Endothelial cell of umbilical vein (primary cell): ENCODE measurements at regions not wholly inside any gene's neighbourhood (a gene's known extent, or its start where the extent isn't known, plus 50 kb on each side); places are given as distances from the start of the nearest gene placed in this dataset.

ENCODE experiments used
- BruUV-seq: library from RNA; stranded (reverse); fragments of 400-500 nt; replicated peaks from 2 replicates; lab custom pipeline; 2021; lab: Mats Ljungman, UMichigan
- CTCF ChIA-PET: fragments of 300-600, 350-600 bp; sonication (Branson Sonifier 250); formaldehyde crosslinking; loops from one replicate; lab custom pipeline; 2021; ENCODE audit warnings: antibody characterized with exemption, inconsistent platforms; lab: Charles Lee
- POLR2A ChIA-PET: fragments of 300-600, 350-600 bp; sonication (Branson Sonifier 250); formaldehyde crosslinking; loops from one replicate; lab custom pipeline; 2021; ENCODE audit warnings: antibody characterized with exemption, inconsistent platforms; lab: Charles Lee
- DNase-seq: peaks from one replicate; pipeline ENCODE4 v3.0.0-alpha.2; 2011; ENCODE audit warnings: low read depth, low spot score
- FAIRE-seq: peaks from 2 replicates; lab custom pipeline; 2011; peaks lifted over from hg19 to GRCh38; lab: Jason Lieb, UNC
- H2AFZ ChIP-seq: 2 replicates; pipeline ENCODE4 v1.6.0; 2012; ENCODE audit warnings: low read depth, low read length, control low read depth, inconsistent platforms
- H3K27ac ChIP-seq: 2 replicates; pipeline ENCODE4 v1.5.1; 2011; ENCODE audit warnings: low read depth, mild to moderate bottlenecking, control low read depth, low read length, moderate library complexity; ENCODE audit not compliant: insufficient read depth
- H3K27me3 ChIP-seq, 2 experiments: 2 replicates each; pipeline versions ENCODE4 v1.6.0 to v1.6.1; 2011; ENCODE audit warnings: low read length in 2 of 2, mixed read lengths in 1 of 2; ENCODE audit not compliant: control insufficient read depth in 2 of 2, insufficient read depth in 2 of 2
- H3K36me3 ChIP-seq, 2 experiments: 2 replicates in 1 of 2; 3 replicates in 1 of 2; pipeline ENCODE4 v1.5.1; 2011; ENCODE audit warnings: low read length in 2 of 2, mild to moderate bottlenecking in 1 of 2, moderate library complexity in 1 of 2; ENCODE audit not compliant: control insufficient read depth in 2 of 2, insufficient read depth in 2 of 2; ENCODE audit errors: extremely low read depth in 1 of 2
- H3K4me1 ChIP-seq: 3 replicates; pipeline ENCODE4 v1.5.1; 2011; ENCODE audit warnings: mild to moderate bottlenecking, low read length; ENCODE audit not compliant: control insufficient read depth, insufficient read depth; ENCODE audit errors: extremely low read depth
- H3K4me2 ChIP-seq: 2 replicates; pipeline ENCODE4 v1.6.1; 2011; ENCODE audit warnings: low read length, control low read depth, mixed read lengths; ENCODE audit not compliant: insufficient read depth
- H3K4me3 ChIP-seq, 3 experiments: fragments of 200-600 bp in 1 of 3; sonication (generic), shearing (Covaris generic) in 1 of 3; replicated peaks in 1 of 3; 2 replicates each; pipeline ENCODE4 v1.5.1; 2011 to 2016; ENCODE audit warnings: control low read depth in 3 of 3, low read length in 3 of 3, mild to moderate bottlenecking in 2 of 3, inconsistent platforms in 1 of 3, low read depth in 1 of 3, moderate library complexity in 1 of 3; ENCODE audit not compliant: insufficient read depth in 1 of 3
- H3K79me2 ChIP-seq: 2 replicates; pipeline ENCODE4 v1.6.0; 2012; ENCODE audit warnings: low read length, inconsistent platforms; ENCODE audit not compliant: control insufficient read depth, insufficient read depth
- H3K9ac ChIP-seq: replicated peaks from 2 replicates; pipeline ENCODE3; 2011; ENCODE audit warnings: low read length, control low read depth; ENCODE audit not compliant: insufficient read depth; ENCODE audit errors: extremely low read depth
- H3K9me1 ChIP-seq: replicated peaks from 3 replicates; pipeline ENCODE4 v1.6.0; 2011; ENCODE audit warnings: mild to moderate bottlenecking, low read length; ENCODE audit not compliant: control insufficient read depth, insufficient read depth; ENCODE audit errors: extremely low read depth
- H3K9me3 ChIP-seq: replicated peaks from 2 replicates; pipeline ENCODE4 v1.5.1; 2012; ENCODE audit warnings: low read length, inconsistent platforms; ENCODE audit not compliant: control insufficient read depth, insufficient read depth
- H4K20me1 ChIP-seq: replicated peaks from 2 replicates; pipeline ENCODE3; 2011; ENCODE audit warnings: mild to moderate bottlenecking, low read length; ENCODE audit not compliant: control insufficient read depth, insufficient read depth; ENCODE audit errors: extremely low read depth
- EZH2 ChIP-seq: IDR thresholded peaks from 2 replicates; pipeline ENCODE4 v1.6.1; 2012; ENCODE audit warnings: borderline replicate concordance, low read depth, mild to moderate bottlenecking, moderate library complexity, low read length, inconsistent platforms; ENCODE audit not compliant: severe bottlenecking
- FOS ChIP-seq: IDR thresholded peaks from 2 replicates; pipeline ENCODE4 v1.6.1; 2011; ENCODE audit warnings: mild to moderate bottlenecking, low read length, moderate library complexity, borderline replicate concordance; ENCODE audit not compliant: insufficient read depth
- GATA2 ChIP-seq: IDR thresholded peaks from 2 replicates; pipeline ENCODE4 v1.7.0; 2011; ENCODE audit warnings: low read depth, mild to moderate bottlenecking, moderate library complexity, mixed read lengths, low read length; ENCODE audit not compliant: insufficient read length, insufficient read depth
- JUN ChIP-seq: IDR thresholded peaks from 2 replicates; pipeline ENCODE4 v1.6.1; 2011; ENCODE audit warnings: borderline replicate concordance, low read depth; ENCODE audit not compliant: insufficient read length, insufficient read depth
- MAX ChIP-seq: IDR thresholded peaks from 2 replicates; pipeline ENCODE4 v1.6.1; 2011; ENCODE audit not compliant: insufficient read depth, insufficient read length
- POLR2A ChIP-seq: IDR thresholded peaks from 2 replicates; pipeline ENCODE4 v1.6.1; 2012; ENCODE audit warnings: low read depth, mild to moderate bottlenecking, control low read depth, low read length
- POLR2AphosphoS5 ChIP-seq: IDR thresholded peaks from 2 replicates; pipeline ENCODE4 v1.6.1; 2012; ENCODE audit warnings: low read depth, mild to moderate bottlenecking, control low read depth, low read length, moderate library complexity; ENCODE audit not compliant: insufficient read depth
- dilution Hi-C: fragments of 300-500 bp; cut with MboI; formaldehyde crosslinking; loops from one replicate; pipeline ENCODE4 v1.15.0; 2019; ENCODE audit warnings: low sequenced_read_pairs; ENCODE audit not compliant: extremely low pct_ligation_motif_present
- intact Hi-C: fragments of 100-400 bp; cut with micrococcal nuclease; formaldehyde crosslinking; loops from one replicate; pipeline ENCODE4 v1.10.0; 2022
- TF ChIP-seq, protein P1 (sequence below), 2 donors: IDR thresholded peaks; 1 replicate in 1 of 2; 2 replicates in 1 of 2; pipeline ENCODE4 v1.5.1; 2011; ENCODE audit warnings: low read length in 2 of 2, mild to moderate bottlenecking in 2 of 2, moderate library complexity in 2 of 2, control low read depth in 1 of 2, inconsistent platforms in 1 of 2, low read depth in 1 of 2; ENCODE audit not compliant: insufficient read depth in 1 of 2; ENCODE audit errors: extremely low read depth in 1 of 2

DNA sequence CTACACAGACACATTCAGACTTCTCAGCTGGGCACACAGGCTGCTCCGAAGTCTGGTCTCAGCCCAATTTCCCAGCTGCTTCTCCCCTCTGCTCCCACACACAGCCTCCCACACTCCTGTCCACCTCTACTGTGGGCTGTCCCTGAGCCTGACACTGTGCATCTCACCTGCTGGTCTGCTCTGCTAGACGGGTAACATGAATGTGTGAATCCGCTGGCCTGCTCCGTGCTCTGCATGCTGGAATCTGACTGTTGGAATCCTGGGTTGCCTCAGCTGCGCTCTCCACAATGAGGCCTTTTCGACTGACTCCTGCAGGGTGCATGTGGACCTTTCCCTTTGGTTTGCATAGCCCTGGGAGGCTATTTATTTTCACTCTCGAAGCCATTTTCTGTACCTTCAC is 489.5 kb upstream of the B3GAT1 start:
- intact Hi-C loops = no loop called here

DNA sequence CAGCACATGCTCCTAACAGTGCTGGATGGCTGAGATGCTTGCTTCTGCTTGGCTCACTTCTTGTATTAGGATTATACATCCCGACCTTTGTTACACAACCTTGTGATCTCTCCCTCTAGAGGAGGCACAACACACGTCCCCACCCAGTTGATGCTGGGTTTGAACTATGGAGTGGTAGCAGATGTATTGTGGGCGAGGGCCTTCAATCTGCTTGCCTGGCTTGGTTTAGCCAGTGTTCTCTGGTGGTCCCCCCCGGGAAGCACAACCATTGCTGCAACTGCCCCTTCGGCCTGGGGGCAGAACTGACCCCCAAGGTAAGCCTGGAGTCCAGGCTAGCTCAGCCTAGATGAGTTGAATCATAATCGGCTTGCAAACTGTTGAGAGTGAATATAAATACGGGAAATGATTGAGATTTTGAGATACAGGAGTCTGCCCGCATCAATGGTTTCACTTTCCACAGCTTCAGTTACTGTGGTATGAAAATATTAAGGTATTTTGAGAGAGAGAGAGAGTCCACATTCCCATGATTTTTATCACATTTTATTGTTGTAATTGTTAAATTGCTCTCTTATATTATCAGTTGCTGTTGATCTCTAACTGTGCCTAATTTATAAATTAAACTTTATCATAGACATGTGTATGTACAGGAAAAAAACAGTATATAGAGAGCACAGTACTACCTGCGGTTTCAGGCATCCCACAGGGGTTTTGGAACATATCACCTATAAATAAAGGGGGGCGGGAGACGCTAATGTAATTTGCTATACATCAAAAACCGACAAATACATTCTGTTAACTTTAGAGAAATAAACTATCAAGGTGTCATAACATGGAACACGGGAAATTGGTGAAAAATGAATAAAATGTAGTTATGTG is 482.0 kb upstream of the B3GAT1 start:
- Histone ChIP-seq H3K4me1 (no peaks in the 10 kb centered on the region), H3K4me3 (no peak overlapping the region), H3K36me3 (no peaks in the 10 kb centered on the region), H2AFZ (no peak overlapping the region), H4K20me1 (no peaks in the 10 kb centered on the region), H3K9ac (no peak overlapping the region), H3K27me3 (no peaks in the 10 kb centered on the region), H3K27ac (no peak overlapping the region), H3K9me1 (no peaks in the 10 kb centered on the region), H3K9me3 (no peaks in the 10 kb centered on the region), H3K4me2 (no peak overlapping the region), H3K79me2 (no peaks in the 10 kb centered on the region)
- DNase-seq = no peak
- no peak for TF ChIP-seq EZH2
- no peak for TF ChIP-seq GATA2
- TF ChIP-seq, protein P1, sequence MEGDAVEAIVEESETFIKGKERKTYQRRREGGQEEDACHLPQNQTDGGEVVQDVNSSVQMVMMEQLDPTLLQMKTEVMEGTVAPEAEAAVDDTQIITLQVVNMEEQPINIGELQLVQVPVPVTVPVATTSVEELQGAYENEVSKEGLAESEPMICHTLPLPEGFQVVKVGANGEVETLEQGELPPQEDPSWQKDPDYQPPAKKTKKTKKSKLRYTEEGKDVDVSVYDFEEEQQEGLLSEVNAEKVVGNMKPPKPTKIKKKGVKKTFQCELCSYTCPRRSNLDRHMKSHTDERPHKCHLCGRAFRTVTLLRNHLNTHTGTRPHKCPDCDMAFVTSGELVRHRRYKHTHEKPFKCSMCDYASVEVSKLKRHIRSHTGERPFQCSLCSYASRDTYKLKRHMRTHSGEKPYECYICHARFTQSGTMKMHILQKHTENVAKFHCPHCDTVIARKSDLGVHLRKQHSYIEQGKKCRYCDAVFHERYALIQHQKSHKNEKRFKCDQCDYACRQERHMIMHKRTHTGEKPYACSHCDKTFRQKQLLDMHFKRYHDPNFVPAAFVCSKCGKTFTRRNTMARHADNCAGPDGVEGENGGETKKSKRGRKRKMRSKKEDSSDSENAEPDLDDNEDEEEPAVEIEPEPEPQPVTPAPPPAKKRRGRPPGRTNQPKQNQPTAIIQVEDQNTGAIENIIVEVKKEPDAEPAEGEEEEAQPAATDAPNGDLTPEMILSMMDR (IDR thresholded peaks at IDR 0.05; ENCODE audit: extremely low read depth in 1 of 2, insufficient read depth in 1 of 2, low read depth in 1 of 2, low read length in 2 of 2) = no peak
- no peak for TF ChIP-seq POLR2AphosphoS5
- no peak for TF ChIP-seq MAX
- no peak for TF ChIP-seq FOS
- TF ChIP-seq POLR2A = no peak
- no TSS peak for BruUV-seq
- FAIRE-seq = no peak
- ChIA-PET CTCF (no interaction called here), POLR2A (no interaction called here)
- dilution Hi-C loops (no loop called here), intact Hi-C loops (no loop called here)

More for the DNA sequence above, 489.5 kb upstream of the B3GAT1 start:
- H3K4me2 ChIP-seq = no peak overlapping the region
- H3K9me3 ChIP-seq = no peaks in the 10 kb centered on the region
- H3K9ac ChIP-seq = no peak overlapping the region
- no TSS peak for BruUV-seq
- no peaks in the 10 kb centered on the region for H3K4me1 ChIP-seq
- H3K36me3 ChIP-seq = no peaks in the 10 kb centered on the region
- TF ChIP-seq JUN = no peak
- no peak for TF ChIP-seq MAX
- CTCF ChIA-PET = no interaction called here
- no peaks in the 10 kb centered on the region for H3K9me1 ChIP-seq
- DNase-seq = no peak
- no peak overlapping the region for H3K27ac ChIP-seq
- no peaks in the 10 kb centered on the region for H3K27me3 ChIP-seq
- H3K79me2 ChIP-seq = no peaks in the 10 kb centered on the region
- dilution Hi-C loops = no loop called here
- H2AFZ ChIP-seq = no peak overlapping the region
- no peak overlapping the region for H3K4me3 ChIP-seq
- no peaks in the 10 kb centered on the region for H4K20me1 ChIP-seq
- POLR2A ChIA-PET = no interaction called here
- FAIRE-seq = no peak
